GM23248 (cell line): ENCODE measurements at regions not wholly inside any gene's neighbourhood (a gene's known extent, or its start where the extent isn't known, plus 50 kb on each side); places are given as distances from the start of the nearest gene placed in this dataset.

ENCODE experiments used
- EZH2 ChIP-seq: fragments of 200-600 bp; sonication (generic); IDR thresholded peaks from 2 replicates; pipeline ENCODE4 v1.6.1; 2018; ENCODE audit warnings: antibody characterized with exemption, mild to moderate bottlenecking; ENCODE audit not compliant: insufficient read depth, poor library complexity, severe bottlenecking
- EZH2phosphoT487 ChIP-seq: fragments of 200-600 bp; sonication (generic); IDR thresholded peaks from 2 replicates; pipeline ENCODE4 v1.6.1; 2018; ENCODE audit warnings: antibody characterized with exemption, moderate library complexity, mild to moderate bottlenecking, low read depth; ENCODE audit not compliant: insufficient read depth

- TF ChIP-seq EZH2 = no peak
- TF ChIP-seq EZH2phosphoT487 = no peak
Measured at GRCh38 chr6:25157183-25157582, 122.0 kb upstream of the CARMIL1 start.
